ENCODE measurements at regions not wholly inside any gene's neighbourhood (a gene's known extent, or its start where the extent isn't known, plus 50 kb on each side); places are given as distances from the start of the nearest gene placed in this dataset.

DNA sequence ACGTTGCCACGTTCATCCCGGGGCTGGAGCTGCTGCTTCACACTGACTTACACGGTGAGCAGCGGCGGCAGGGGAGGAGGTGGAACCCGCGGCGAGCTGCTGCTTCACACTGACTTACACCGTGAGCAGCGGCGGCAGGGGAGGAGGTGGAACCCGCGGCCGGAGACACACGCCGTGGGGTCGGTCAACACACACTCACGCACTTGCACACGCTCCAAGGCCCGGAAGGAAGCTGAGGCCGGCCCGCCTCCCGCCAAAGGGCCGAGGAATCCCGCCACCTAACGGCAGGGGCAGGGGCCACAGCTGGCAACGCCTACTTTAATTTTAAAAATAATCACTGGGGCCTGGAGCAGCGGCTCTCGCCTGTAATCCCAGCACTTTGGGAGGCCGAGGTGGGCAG, 94.4 kb upstream of the FOXC1 start:
- no peaks in the 10 kb centered on the region for H3K27me3 ChIP-seq (ENCODE audit: insufficient read depth, low read length)
- no peak overlapping the region for H3K27ac ChIP-seq (ENCODE audit: low read depth, low read length)
- Mint-ChIP-seq H3K9me3 (ENCODE audit: unreplicated experiment) (no peaks in the 10 kb centered on the region), H3K4me1 (ENCODE audit: low read depth, unreplicated experiment) (peaks cover 6% of the 10 kb centered on the region), H3K4me3 (ENCODE audit: unreplicated experiment) (no peak overlapping the region), H3K36me3 (ENCODE audit: low read depth, unreplicated experiment) (no peaks in the 10 kb centered on the region), H3K27me3 (ENCODE audit: low read depth, unreplicated experiment) (peaks cover 24% of the 10 kb centered on the region), H3K27ac (ENCODE audit: unreplicated experiment) (no peak overlapping the region)
- H3K79me2 ChIP-seq (ENCODE audit: insufficient read depth, low read length): no peaks in the 10 kb centered on the region
- H4K20me1 ChIP-seq (ENCODE audit: insufficient read depth, low read length): no peaks in the 10 kb centered on the region
- no peaks in the 10 kb centered on the region for H3K36me3 ChIP-seq (ENCODE audit: insufficient read depth, low read length)
- H3K4me1 ChIP-seq (ENCODE audit: insufficient read depth, low read length): no peaks in the 10 kb centered on the region
- no peaks in the 10 kb centered on the region for H3K9me3 ChIP-seq (ENCODE audit: insufficient read depth, low read depth, low read length)
- H3K9ac ChIP-seq (ENCODE audit: low read length): no peak overlapping the region
- TF ChIP-seq, protein P1, sequence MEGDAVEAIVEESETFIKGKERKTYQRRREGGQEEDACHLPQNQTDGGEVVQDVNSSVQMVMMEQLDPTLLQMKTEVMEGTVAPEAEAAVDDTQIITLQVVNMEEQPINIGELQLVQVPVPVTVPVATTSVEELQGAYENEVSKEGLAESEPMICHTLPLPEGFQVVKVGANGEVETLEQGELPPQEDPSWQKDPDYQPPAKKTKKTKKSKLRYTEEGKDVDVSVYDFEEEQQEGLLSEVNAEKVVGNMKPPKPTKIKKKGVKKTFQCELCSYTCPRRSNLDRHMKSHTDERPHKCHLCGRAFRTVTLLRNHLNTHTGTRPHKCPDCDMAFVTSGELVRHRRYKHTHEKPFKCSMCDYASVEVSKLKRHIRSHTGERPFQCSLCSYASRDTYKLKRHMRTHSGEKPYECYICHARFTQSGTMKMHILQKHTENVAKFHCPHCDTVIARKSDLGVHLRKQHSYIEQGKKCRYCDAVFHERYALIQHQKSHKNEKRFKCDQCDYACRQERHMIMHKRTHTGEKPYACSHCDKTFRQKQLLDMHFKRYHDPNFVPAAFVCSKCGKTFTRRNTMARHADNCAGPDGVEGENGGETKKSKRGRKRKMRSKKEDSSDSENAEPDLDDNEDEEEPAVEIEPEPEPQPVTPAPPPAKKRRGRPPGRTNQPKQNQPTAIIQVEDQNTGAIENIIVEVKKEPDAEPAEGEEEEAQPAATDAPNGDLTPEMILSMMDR (IDR thresholded peaks at IDR 0.05; ENCODE audit: insufficient read depth, low read depth, low read length): no peak
- TF ChIP-seq EZH2 (IDR thresholded peaks at IDR 0.05; ENCODE audit: insufficient read depth, low read length): no peak
- H2AFZ ChIP-seq (ENCODE audit: low read depth, low read length): no peak overlapping the region
- no peak overlapping the region for H3K4me2 ChIP-seq (ENCODE audit: low read length)
- FAIRE-seq (no peak), DNase-seq (ENCODE audit: low read depth) (no peak)
- no peak overlapping the region for H3K4me3 ChIP-seq (ENCODE audit: insufficient read depth, low read depth, low read length)

DNA sequence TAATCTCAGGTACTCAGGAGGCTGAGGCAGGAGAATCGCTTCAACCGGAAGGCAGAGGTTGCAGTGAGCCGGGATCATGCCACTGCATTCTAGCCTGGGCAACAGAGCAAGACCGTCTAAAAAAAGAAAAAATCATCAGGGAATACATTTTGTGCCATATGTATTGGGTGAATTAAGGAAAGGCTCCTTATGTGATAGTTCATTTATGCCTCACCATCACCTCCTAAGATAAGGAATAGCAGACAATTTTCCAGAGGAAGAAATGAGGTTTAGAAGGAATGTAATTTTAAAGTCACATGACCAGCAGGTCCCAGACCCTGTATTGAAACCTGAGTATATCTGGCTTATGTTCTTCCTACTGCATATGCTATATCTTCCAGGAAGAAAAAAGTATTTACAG, 93.9 kb upstream of the FOXC1 start:
- FAIRE-seq (no peak), DNase-seq (ENCODE audit: low read depth) (no peak)
- Histone ChIP-seq H3K27ac (ENCODE audit: low read depth, low read length) (no peak overlapping the region), H3K9ac (ENCODE audit: low read length) (no peak overlapping the region), H3K79me2 (ENCODE audit: insufficient read depth, low read length) (no peaks in the 10 kb centered on the region), H3K4me2 (ENCODE audit: low read length) (no peak overlapping the region), H3K36me3 (ENCODE audit: insufficient read depth, low read length) (no peaks in the 10 kb centered on the region), H3K27me3 (ENCODE audit: insufficient read depth, low read length) (no peaks in the 10 kb centered on the region), H4K20me1 (ENCODE audit: insufficient read depth, low read length) (no peaks in the 10 kb centered on the region), H3K4me1 (ENCODE audit: insufficient read depth, low read length) (no peaks in the 10 kb centered on the region), H2AFZ (ENCODE audit: low read depth, low read length) (no peak overlapping the region), H3K4me3 (ENCODE audit: insufficient read depth, low read depth, low read length) (no peak overlapping the region), H3K9me3 (ENCODE audit: insufficient read depth, low read depth, low read length) (no peaks in the 10 kb centered on the region)
- no peak overlapping the region for H3K27ac Mint-ChIP-seq (ENCODE audit: unreplicated experiment)
- peaks cover 27% of the 10 kb centered on the region for H3K27me3 Mint-ChIP-seq (ENCODE audit: low read depth, unreplicated experiment)
- peaks cover 6% of the 10 kb centered on the region for H3K4me1 Mint-ChIP-seq (ENCODE audit: low read depth, unreplicated experiment)
- no peak overlapping the region for H3K4me3 Mint-ChIP-seq (ENCODE audit: unreplicated experiment)
- no peaks in the 10 kb centered on the region for H3K9me3 Mint-ChIP-seq (ENCODE audit: unreplicated experiment)
- TF ChIP-seq EZH2 (IDR thresholded peaks at IDR 0.05; ENCODE audit: insufficient read depth, low read length): no peak
- TF ChIP-seq, protein P1 (IDR thresholded peaks at IDR 0.05; ENCODE audit: insufficient read depth, low read depth, low read length): no peak
- no peaks in the 10 kb centered on the region for H3K36me3 Mint-ChIP-seq (ENCODE audit: low read depth, unreplicated experiment)

DNA sequence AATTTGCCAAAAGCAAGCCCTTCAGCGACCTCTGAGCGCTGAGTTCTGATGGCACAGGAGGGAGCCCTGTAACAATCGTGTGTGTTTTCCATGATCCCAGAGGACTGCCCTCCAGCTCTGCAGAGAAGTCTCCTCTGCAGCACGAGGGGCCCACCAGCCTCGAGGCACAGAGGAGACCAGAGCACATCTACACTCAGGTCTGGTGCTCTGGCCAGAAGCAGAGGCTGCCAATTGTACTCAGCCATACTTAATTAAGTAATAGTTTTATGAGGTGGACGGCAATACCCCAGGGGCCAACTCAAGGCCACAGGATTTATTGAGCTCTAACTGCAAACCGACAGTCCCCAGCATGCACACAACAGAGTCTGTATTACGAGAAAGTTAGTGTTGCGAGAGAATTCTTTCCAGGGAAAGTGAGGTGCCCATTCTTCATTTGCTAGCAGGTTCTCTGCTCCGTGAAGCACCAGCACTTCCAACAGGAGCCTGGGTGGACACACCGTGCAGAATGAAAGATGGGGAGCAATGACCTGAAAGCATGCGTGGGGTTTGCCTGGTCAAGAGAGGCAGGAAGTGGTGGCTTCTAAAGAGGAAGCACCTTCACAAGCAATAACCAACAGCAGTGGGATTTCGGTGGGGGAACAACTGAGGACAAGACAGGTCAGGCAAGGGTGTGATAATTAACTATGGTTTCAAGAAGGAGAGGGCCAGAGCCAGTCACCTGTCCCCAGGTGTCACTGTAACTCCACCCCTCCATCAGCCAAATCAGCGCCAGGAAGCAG, 92.8 kb upstream of the FOXC1 start:
- Histone ChIP-seq H3K4me2 (ENCODE audit: low read length) (no peak overlapping the region), H3K9ac (ENCODE audit: low read length) (no peak overlapping the region), H3K27ac (ENCODE audit: low read depth, low read length) (no peak overlapping the region), H3K27me3 (ENCODE audit: insufficient read depth, low read length) (peaks cover 2% of the 10 kb centered on the region), H4K20me1 (ENCODE audit: insufficient read depth, low read length) (no peaks in the 10 kb centered on the region), H2AFZ (ENCODE audit: low read depth, low read length) (no peak overlapping the region), H3K4me3 (ENCODE audit: insufficient read depth, low read depth, low read length) (no peak overlapping the region), H3K4me1 (ENCODE audit: insufficient read depth, low read length) (no peaks in the 10 kb centered on the region), H3K36me3 (ENCODE audit: insufficient read depth, low read length) (no peaks in the 10 kb centered on the region), H3K79me2 (ENCODE audit: insufficient read depth, low read length) (no peaks in the 10 kb centered on the region), H3K9me3 (ENCODE audit: insufficient read depth, low read depth, low read length) (no peaks in the 10 kb centered on the region)
- TF ChIP-seq EZH2 (IDR thresholded peaks at IDR 0.05; ENCODE audit: insufficient read depth, low read length): no peak
- TF ChIP-seq, protein P1 (IDR thresholded peaks at IDR 0.05; ENCODE audit: insufficient read depth, low read depth, low read length): no peak
- FAIRE-seq: no peak
- Mint-ChIP-seq H3K36me3 (ENCODE audit: low read depth, unreplicated experiment) (no peaks in the 10 kb centered on the region), H3K4me3 (ENCODE audit: unreplicated experiment) (no peak overlapping the region), H3K27ac (ENCODE audit: unreplicated experiment) (no peak overlapping the region), H3K27me3 (ENCODE audit: low read depth, unreplicated experiment) (peaks cover 32% of the 10 kb centered on the region), H3K9me3 (ENCODE audit: unreplicated experiment) (no peaks in the 10 kb centered on the region), H3K4me1 (ENCODE audit: low read depth, unreplicated experiment) (peaks cover 6% of the 10 kb centered on the region)
- DNase-seq (ENCODE audit: low read depth): no peak

Data from astrocyte (in vitro differentiated cells and primary cell).